Mesenchymal stem cell (in vitro differentiated cells and primary cell): ENCODE measurements at regions not wholly inside any gene's neighbourhood (a gene's known extent, or its start where the extent isn't known, plus 50 kb on each side); places are given as distances from the start of the nearest gene placed in this dataset.
"Not testable (repeated sequence)": the region's sequence is repeated elsewhere in the genome, so short reads cannot be mapped to it uniquely, and the experiment has no call there.

Experiments used
- DNase-seq: peaks from one replicate; pipeline ENCODE4 v3.0.0-alpha.2; 2013
- H2AFZ ChIP-seq: one replicate; pipeline ENCODE4 v1.6.1; 2013; ENCODE audit warnings: low read depth, mild to moderate bottlenecking, control low read depth, inconsistent platforms, low read length, moderate library complexity
- H2AK5ac ChIP-seq: 2 replicates; pipeline ENCODE4 v1.6.1; 2013; ENCODE audit warnings: low read length, moderate library complexity, mild to moderate bottlenecking, inconsistent platforms; ENCODE audit not compliant: severe bottlenecking
- H2BK120ac ChIP-seq: one replicate; pipeline ENCODE4 v1.6.1; 2013; ENCODE audit warnings: low read depth, mild to moderate bottlenecking, inconsistent platforms, low read length, moderate library complexity
- H2BK12ac ChIP-seq, 2 experiments: one replicate each; pipeline ENCODE4 v1.6.1; 2013; ENCODE audit warnings: inconsistent platforms in 2 of 2, low read length in 2 of 2, mild to moderate bottlenecking in 2 of 2, moderate library complexity in 2 of 2, control low read depth in 1 of 2
- H2BK15ac ChIP-seq: one replicate; pipeline ENCODE4 v1.6.1; 2013; ENCODE audit warnings: mild to moderate bottlenecking, low read depth, inconsistent platforms; ENCODE audit not compliant: poor library complexity, severe bottlenecking
- H2BK5ac ChIP-seq: 2 replicates; pipeline ENCODE4 v1.6.1; 2013; ENCODE audit warnings: low read depth, mild to moderate bottlenecking, low read length, control low read depth, inconsistent platforms; ENCODE audit not compliant: poor library complexity, severe bottlenecking
- H3K14ac ChIP-seq, 2 experiments: one replicate each; pipeline ENCODE4 v1.6.1; 2013; ENCODE audit warnings: inconsistent platforms in 2 of 2, low read length in 2 of 2, control low read depth in 1 of 2, mild to moderate bottlenecking in 1 of 2, moderate library complexity in 1 of 2
- H3K18ac ChIP-seq, 2 experiments: one replicate each; pipeline ENCODE4 v1.6.1; 2013; ENCODE audit warnings: inconsistent platforms in 2 of 2, low read length in 2 of 2, control low read depth in 1 of 2, low read depth in 1 of 2, mild to moderate bottlenecking in 1 of 2
- H3K23ac ChIP-seq, 2 experiments: one replicate each; pipeline ENCODE4 v1.6.1; 2013; ENCODE audit warnings: inconsistent platforms in 2 of 2, low read length in 2 of 2, mild to moderate bottlenecking in 2 of 2, moderate library complexity in 2 of 2, control low read depth in 1 of 2
- H3K27ac ChIP-seq: 2 replicates; pipeline ENCODE4 v1.5.1; 2013; ENCODE audit warnings: mild to moderate bottlenecking, moderate library complexity, low read length, control low read depth, inconsistent platforms; ENCODE audit not compliant: poor library complexity, severe bottlenecking
- H3K27me3 ChIP-seq, 2 experiments: 2 replicates each; pipeline versions ENCODE4 v1.6.1 to v1.7.0; 2013; ENCODE audit warnings: low read length in 2 of 2, mild to moderate bottlenecking in 2 of 2, moderate library complexity in 2 of 2, control low read depth in 1 of 2, inconsistent platforms in 1 of 2; ENCODE audit not compliant: control insufficient read depth in 1 of 2, insufficient read depth in 1 of 2
- H3K36me3 ChIP-seq, 2 experiments: 2 replicates each; pipeline versions ENCODE4 v1.6.1 to v1.7.0; 2013; ENCODE audit warnings: low read length in 2 of 2, control low read depth in 1 of 2, inconsistent platforms in 1 of 2, low read depth in 1 of 2, mild to moderate bottlenecking in 1 of 2; ENCODE audit not compliant: insufficient read depth in 2 of 2, control insufficient read depth in 1 of 2
- H3K4ac ChIP-seq, 2 experiments: one replicate each; pipeline ENCODE4 v1.6.1; 2013; ENCODE audit warnings: inconsistent platforms in 2 of 2, low read length in 2 of 2, mild to moderate bottlenecking in 2 of 2, moderate library complexity in 2 of 2, control low read depth in 1 of 2, low read depth in 1 of 2
- H3K4me1 ChIP-seq: 2 replicates; pipeline ENCODE4 v1.6.1; 2013; ENCODE audit warnings: low read depth, low read length, control low read depth; ENCODE audit not compliant: control insufficient read depth, insufficient read depth
- H3K4me2 ChIP-seq: 2 replicates; pipeline ENCODE4 v1.6.1; 2013; ENCODE audit warnings: low read length, mild to moderate bottlenecking, inconsistent platforms; ENCODE audit not compliant: poor library complexity, severe bottlenecking
- H3K4me3 ChIP-seq, 2 experiments: 2 replicates each; pipeline versions ENCODE4 v1.5.1 to v1.7.0; 2013; ENCODE audit warnings: low read length in 2 of 2, mild to moderate bottlenecking in 2 of 2, control low read depth in 1 of 2, low read depth in 1 of 2; ENCODE audit not compliant: insufficient read depth in 1 of 2
- H3K79me1 ChIP-seq: replicated peaks from 2 replicates; pipeline ENCODE4 v1.6.1; 2013; ENCODE audit warnings: mild to moderate bottlenecking, control low read depth, low read length, inconsistent platforms; ENCODE audit not compliant: poor library complexity, severe bottlenecking
- H3K9ac ChIP-seq: 2 replicates; pipeline ENCODE4 v1.7.0; 2013; ENCODE audit warnings: mild to moderate bottlenecking, low read length, moderate library complexity
- H3K9me3 ChIP-seq: 2 replicates; pipeline ENCODE4 v1.7.0; 2013; ENCODE audit warnings: mild to moderate bottlenecking, low read length; ENCODE audit not compliant: control insufficient read depth
- H4K8ac ChIP-seq: one replicate; pipeline ENCODE4 v1.6.1; 2013; ENCODE audit warnings: inconsistent platforms, mild to moderate bottlenecking, low read length, moderate library complexity
- H4K91ac ChIP-seq: one replicate; pipeline ENCODE4 v1.6.1; 2013; ENCODE audit warnings: mild to moderate bottlenecking, low read length, inconsistent platforms
- WGBS: methylation state at CpG from one replicate; pipeline ENCODE4 v1.1.7; 2013; ENCODE audit warnings: mixed read lengths; 5-methylcytosine and 5-hydroxymethylcytosine counted together

DNA sequence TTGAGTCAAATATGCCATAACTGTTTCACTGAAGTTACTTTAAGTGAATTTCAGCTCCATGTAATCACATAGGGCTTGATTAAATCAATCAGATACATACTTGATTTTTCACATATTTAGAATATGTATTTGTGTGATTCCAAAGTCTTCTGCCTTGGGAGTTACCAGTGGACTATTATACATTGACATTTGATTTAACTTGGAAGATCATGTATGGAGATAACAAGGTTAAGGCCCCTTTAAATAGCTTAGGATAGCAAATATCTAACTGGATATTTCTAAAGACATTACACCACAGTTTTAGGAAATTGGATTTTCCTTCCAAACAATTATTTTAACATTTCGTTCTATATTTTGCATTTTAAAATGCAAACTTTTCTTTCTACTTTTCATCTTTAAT, 405.0 kb downstream of the RAP2B start:
- H2AFZ ChIP-seq: no peak overlapping the region
- H3K18ac ChIP-seq: no peak overlapping the region
- H2BK15ac ChIP-seq: no peak overlapping the region
- no peak overlapping the region for H2BK12ac ChIP-seq
- WGBS: no CpG with 5 or more reads among the region's 1 CpG
- H3K4me1 ChIP-seq: no peaks in the 10 kb centered on the region
- H3K23ac ChIP-seq: no peak overlapping the region
- H2AK5ac ChIP-seq: no peak overlapping the region
- no peak overlapping the region for H3K14ac ChIP-seq
- no peak overlapping the region for H2BK120ac ChIP-seq
- H3K4me2 ChIP-seq: no peak overlapping the region
- H2BK5ac ChIP-seq: no peak overlapping the region
- H3K9ac ChIP-seq: no peak overlapping the region
- no peak overlapping the region for H3K4me3 ChIP-seq
- H3K27ac ChIP-seq: no peak overlapping the region
- H4K8ac ChIP-seq: no peak overlapping the region
- H3K9me3 ChIP-seq: peaks cover 22% of the 10 kb centered on the region
- no peak overlapping the region for H4K91ac ChIP-seq
- H3K36me3 ChIP-seq: no peaks in the 10 kb centered on the region
- H3K79me1 ChIP-seq: no peaks in the 10 kb centered on the region
- H3K4ac ChIP-seq: no peak overlapping the region
- H3K27me3 ChIP-seq: no peaks in the 10 kb centered on the region
- no peak for DNase-seq

DNA sequence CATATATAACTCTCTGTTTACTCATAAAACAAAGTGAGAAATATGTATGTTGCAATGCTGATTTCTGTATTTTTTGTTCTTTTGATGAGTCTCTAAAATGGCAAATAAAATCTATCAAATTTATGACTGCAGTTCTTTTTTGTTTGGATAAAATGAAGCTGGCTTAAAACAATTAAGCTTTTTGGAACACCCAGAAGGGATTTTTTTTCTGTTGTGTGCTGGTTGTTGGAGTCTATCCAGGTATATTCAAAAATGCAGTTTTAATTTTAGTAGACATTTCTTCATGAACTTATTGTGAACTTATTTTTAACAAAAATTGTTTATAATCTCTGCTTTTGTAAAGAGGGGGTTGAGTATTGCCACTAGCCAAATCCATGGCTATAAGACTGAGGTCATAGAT, 405.5 kb downstream of the RAP2B start:
- Histone ChIP-seq H3K4me3 (no peak overlapping the region), H3K18ac (no peak overlapping the region)

DNA sequence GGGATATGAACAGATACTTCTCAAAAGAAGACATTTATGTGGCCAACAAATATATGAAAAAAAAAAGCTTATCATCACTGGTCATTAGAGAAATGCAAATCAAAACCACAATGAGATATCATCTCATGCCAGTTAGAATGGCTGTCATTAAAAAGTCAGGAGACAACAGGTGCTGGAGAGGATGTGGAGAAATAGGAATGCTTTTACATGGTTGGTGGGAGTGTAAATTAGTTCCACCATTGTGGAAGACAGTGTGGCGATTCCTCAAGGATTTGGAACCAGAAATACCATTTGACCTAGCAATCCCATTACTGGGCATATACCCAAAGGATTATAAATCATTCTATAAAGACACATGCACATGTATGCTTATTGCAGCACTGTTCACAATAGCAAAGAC, 408.5 kb downstream of the RAP2B start:
- H2AK5ac ChIP-seq, H3K9ac ChIP-seq, H3K27me3 ChIP-seq, H4K91ac ChIP-seq, H4K8ac ChIP-seq, H3K4me3 ChIP-seq, H2BK120ac ChIP-seq, H3K36me3 ChIP-seq, H3K4me1 ChIP-seq, H3K18ac ChIP-seq, H3K4ac ChIP-seq, H2BK5ac ChIP-seq, H3K14ac ChIP-seq, H2AFZ ChIP-seq, DNase-seq, H3K9me3 ChIP-seq, H2BK12ac ChIP-seq, H3K4me2 ChIP-seq, H2BK15ac ChIP-seq, H3K27ac ChIP-seq, H3K79me1 ChIP-seq, H3K23ac ChIP-seq: not testable (repeated sequence)
- no CpG with 5 or more reads among the region's 1 CpG for WGBS

More for the DNA sequence above, 405.5 kb downstream of the RAP2B start:
- H3K36me3 ChIP-seq: no peaks in the 10 kb centered on the region
- DNase-seq: no peak
- H3K9me3 ChIP-seq: peaks cover 21% of the 10 kb centered on the region
- no peak overlapping the region for H3K27ac ChIP-seq
- H2BK120ac ChIP-seq: no peak overlapping the region
- H2BK5ac ChIP-seq: no peak overlapping the region
- no peak overlapping the region for H2BK12ac ChIP-seq
- H3K9ac ChIP-seq: no peak overlapping the region
- H3K4ac ChIP-seq: no peak overlapping the region
- no peak overlapping the region for H4K91ac ChIP-seq
- H3K27me3 ChIP-seq: no peaks in the 10 kb centered on the region
- no peak overlapping the region for H3K4me2 ChIP-seq
- no peak overlapping the region for H3K14ac ChIP-seq
- H3K4me1 ChIP-seq: no peaks in the 10 kb centered on the region
- H4K8ac ChIP-seq: no peak overlapping the region
- H2AFZ ChIP-seq: no peak overlapping the region
- H3K79me1 ChIP-seq: no peaks in the 10 kb centered on the region
- no peak overlapping the region for H2AK5ac ChIP-seq
- H2BK15ac ChIP-seq: no peak overlapping the region
- no peak overlapping the region for H3K23ac ChIP-seq

DNA sequence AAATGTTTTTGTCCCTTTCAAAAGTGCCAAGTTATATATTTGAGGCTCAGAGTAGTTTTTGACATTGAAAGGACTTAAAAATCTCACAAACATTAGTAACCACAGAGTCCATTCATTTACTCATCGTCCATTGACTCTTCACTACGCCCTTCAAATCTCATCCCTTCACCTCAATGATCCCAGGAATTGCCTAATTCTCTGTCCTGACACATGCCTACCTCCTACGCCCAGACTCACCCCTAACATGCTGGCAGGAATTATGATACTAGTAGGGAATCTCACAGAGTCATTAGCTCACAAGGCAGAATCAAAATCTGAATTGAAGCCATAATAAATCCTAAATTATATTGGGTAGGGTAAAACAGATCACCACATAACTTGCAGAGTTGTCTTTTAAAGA, 410.1 kb downstream of the RAP2B start:
- no peak overlapping the region for H3K4me3 ChIP-seq
- no peak overlapping the region for H3K9ac ChIP-seq
- no peak overlapping the region for H2BK15ac ChIP-seq
- H2AK5ac ChIP-seq: no peak overlapping the region
- H3K23ac ChIP-seq: no peak overlapping the region
- H4K91ac ChIP-seq: no peak overlapping the region
- H3K18ac ChIP-seq: no peak overlapping the region
- no peak overlapping the region for H3K4me2 ChIP-seq
- H3K4me1 ChIP-seq: no peaks in the 10 kb centered on the region
- no peak overlapping the region for H3K27ac ChIP-seq
- no peaks in the 10 kb centered on the region for H3K79me1 ChIP-seq
- 85% methylated on average over 3 of the region's 3 CpGs for WGBS
- H2AFZ ChIP-seq: no peak overlapping the region
- no peak overlapping the region for H2BK5ac ChIP-seq
- no peak overlapping the region for H3K14ac ChIP-seq
- H2BK12ac ChIP-seq: no peak overlapping the region
- no peaks in the 10 kb centered on the region for H3K36me3 ChIP-seq
- H4K8ac ChIP-seq: peak overlapping the region; percentile 41
- no peak overlapping the region for H3K4ac ChIP-seq
- no peak overlapping the region for H2BK120ac ChIP-seq
- H3K27me3 ChIP-seq: no peaks in the 10 kb centered on the region
- DNase-seq: no peak
- no peaks in the 10 kb centered on the region for H3K9me3 ChIP-seq
